Urothelium cell line (cell line): ENCODE measurements at regions not wholly inside any gene's neighbourhood (a gene's known extent, or its start where the extent isn't known, plus 50 kb on each side); places are given as distances from the start of the nearest gene placed in this dataset.
A peak's percentile ranks its signal among the peaks of the same experiment; 100 is the strongest.
"Not testable (repeated sequence)": the region's sequence is repeated elsewhere in the genome, so short reads cannot be mapped to it uniquely, and the experiment has no call there.

Experiments
- DNase-seq: peaks from one replicate; pipeline ENCODE4 v3.0.0; 2011; ENCODE audit warnings: low spot score, mixed read lengths
- FAIRE-seq: peaks from 2 replicates; lab custom pipeline; 2011; peaks lifted over from hg19 to GRCh38; lab: Jason Lieb, UNC

GRCh38 chr2:145569108-145569507 is 1049.2 kb upstream of the ZEB2 start:
- no peak for FAIRE-seq
- no peak for DNase-seq

DNA sequence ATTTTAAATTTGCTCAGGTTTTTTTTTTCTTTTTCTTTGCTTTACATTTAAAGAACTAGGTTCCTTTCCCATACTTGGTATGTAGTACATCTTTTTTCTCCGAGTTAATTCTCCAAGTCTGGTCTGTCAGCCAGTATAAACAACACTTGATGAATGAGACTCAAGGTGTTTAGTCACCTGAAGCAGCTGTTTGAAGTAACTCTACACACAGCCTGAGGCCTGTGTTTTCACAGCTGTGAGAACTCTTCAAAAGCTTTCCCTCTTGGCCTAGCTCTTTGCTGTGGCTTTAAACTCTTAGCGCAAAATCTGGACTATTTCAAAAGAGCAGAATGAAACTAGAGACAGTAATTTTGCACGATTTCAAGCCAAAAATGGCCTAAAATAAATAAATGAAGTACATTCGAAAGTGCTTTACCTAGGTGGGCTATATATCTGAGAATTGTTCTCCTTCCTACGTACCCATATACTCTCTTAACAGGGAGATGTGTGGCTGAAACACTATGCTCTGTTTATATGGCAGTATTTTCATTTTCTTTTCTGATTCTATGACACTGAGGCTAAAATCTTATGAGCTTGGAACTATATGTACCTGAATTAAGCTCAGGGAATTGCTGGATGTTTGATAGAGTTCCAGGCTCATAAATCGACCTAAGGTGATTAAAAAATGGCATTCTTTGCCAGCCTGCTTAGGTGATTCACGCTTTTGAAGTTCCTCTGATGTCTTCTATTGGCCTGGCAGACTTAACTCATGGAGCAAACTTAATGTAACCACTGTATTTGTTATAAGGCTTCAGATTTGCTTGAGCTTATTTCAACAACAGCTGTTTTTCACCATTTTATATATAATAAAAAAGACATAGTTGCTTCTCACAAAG is 1044.1 kb upstream of the ZEB2 start:
- FAIRE-seq (no peak), DNase-seq (peak; percentile 8)

- FAIRE-seq (no peak), DNase-seq (no peak)
Observed at GRCh38 chr2:145561152-145561551, 1041.2 kb upstream of the ZEB2 start.

DNA sequence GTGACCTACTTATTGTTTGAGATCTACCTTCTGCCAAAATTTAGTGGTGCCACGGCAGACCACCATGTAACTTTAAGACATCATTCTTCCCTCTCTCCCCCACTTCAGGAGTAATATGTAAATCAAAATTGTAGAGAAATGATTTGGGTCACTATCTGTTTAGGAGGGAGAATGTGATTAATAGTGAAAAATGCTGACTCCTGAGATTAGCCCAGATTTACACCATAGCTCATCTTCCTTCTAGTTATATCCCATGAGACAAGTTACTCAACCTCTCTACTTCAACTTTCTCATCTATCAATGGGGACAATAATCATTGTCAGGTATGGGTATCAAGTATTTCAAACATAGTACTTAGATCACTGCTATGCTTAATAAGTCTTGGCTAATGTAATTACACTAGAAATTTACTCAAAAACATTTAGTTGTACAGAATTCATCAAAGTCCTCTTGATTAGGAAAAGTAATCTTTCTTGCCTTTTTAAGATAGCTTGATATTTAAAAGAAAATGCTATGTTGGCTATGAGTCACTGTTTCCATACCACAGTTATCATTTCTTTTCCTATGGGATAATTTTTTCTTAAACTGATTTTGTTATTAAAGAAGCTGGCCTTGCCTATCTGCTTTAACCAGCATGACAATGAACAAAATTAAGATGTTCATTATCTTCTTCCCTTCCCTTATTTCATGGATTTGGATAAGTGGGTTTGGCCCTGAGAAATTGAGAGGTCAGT is 1038.9 kb upstream of the ZEB2 start:
- FAIRE-seq (no peak), DNase-seq (no peak)

GRCh38 chr2:145555360-145555759 is 1035.4 kb upstream of the ZEB2 start:
- no peak for DNase-seq
- no peak for FAIRE-seq

- FAIRE-seq (no peak), DNase-seq (no peak)
Observed at GRCh38 chr2:145551686-145552085, 1031.8 kb upstream of the ZEB2 start.

- no peak for FAIRE-seq
- no peak for DNase-seq
Observed at GRCh38 chr2:145548479-145548878, 1028.6 kb upstream of the ZEB2 start.

- no peak for FAIRE-seq
Observed at GRCh38 chr2:145547620-145548019, 1027.7 kb upstream of the ZEB2 start.

GRCh38 chr2:145546091-145546490 is 1026.2 kb upstream of the ZEB2 start:
- DNase-seq = no peak
- FAIRE-seq = no peak

More at GRCh38 chr2:145547620-145548019, 1027.7 kb upstream of the ZEB2 start:
- DNase-seq = no peak

- FAIRE-seq (no peak), DNase-seq (no peak)
Observed at GRCh38 chr2:145543856-145544255, 1023.9 kb upstream of the ZEB2 start.

DNA sequence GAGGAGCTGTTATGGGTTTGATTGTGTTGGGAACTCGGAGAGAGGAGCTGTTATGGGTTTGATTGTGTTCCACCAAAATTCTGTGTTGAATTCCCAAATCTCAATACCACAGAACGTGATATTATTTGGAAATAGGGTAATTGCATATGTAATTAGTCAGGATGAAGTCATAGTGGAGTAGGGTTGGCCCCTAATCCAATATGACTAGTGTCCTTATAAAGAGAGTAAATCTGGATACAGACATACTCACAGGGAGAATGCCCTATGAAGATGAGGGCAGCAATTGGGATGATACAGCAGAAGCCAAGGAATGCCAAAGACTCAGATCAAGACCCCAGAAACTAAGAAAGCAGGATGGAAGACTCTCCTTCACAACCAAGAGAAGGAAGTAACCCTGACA is 1023.2 kb upstream of the ZEB2 start:
- FAIRE-seq (no peak), DNase-seq (no peak)

DNA sequence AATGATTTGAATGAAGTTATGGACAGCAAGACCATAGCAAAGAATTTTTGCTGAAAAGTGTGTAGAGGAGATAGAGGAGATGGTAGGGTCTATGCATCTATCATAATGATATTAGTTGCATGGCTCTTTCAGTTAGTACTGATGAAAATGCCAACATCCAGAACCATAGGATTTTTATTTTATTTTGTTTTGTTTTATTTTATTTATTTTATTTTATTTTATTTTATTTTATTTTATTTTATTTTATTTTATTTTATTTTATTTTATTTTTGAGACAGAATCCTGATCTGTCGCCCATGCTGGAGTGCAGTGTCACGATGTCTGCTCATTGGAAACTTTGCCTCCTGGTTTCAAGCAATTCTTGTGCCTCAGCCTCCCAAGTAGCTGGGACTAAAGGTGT is 1021.1 kb upstream of the ZEB2 start:
- FAIRE-seq = no peak
- no peak for DNase-seq

DNA sequence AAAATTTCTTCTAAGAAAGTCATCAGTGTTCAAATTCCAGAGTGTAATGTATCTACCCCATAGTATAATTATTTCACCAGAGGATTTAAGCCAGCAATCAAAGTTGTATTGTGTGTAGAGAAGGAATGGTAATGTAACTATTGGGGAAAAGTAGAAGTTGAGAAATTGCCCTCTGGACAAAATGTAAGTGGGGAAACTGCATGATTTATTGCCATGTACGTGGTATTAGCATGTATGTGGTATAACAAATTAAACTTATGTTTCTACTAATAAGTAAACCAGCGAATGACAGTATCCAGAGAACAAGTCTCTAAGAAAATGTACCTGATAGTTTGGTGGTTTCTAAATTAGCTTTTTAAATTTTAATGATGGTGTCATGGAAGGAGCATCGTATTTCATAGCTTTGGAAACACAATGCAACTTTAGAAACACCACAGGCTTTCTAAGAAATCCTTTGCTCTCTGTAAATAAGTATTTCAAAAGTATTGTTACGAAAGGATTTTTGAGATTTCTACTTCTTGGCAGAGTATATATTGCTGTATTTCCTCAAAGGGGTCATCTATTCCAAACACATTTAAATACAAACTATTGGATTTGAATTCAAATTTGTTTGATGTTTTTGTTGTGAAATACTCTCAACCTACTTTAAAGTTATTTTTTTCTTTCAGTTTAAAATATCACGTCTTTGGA is 1018.9 kb upstream of the ZEB2 start:
- FAIRE-seq = no peak

GRCh38 chr2:145530653-145531052 is 1010.7 kb upstream of the ZEB2 start:
- no peak for FAIRE-seq
- DNase-seq = no peak

More for the DNA sequence above, 1018.9 kb upstream of the ZEB2 start:
- no peak for DNase-seq

DNA sequence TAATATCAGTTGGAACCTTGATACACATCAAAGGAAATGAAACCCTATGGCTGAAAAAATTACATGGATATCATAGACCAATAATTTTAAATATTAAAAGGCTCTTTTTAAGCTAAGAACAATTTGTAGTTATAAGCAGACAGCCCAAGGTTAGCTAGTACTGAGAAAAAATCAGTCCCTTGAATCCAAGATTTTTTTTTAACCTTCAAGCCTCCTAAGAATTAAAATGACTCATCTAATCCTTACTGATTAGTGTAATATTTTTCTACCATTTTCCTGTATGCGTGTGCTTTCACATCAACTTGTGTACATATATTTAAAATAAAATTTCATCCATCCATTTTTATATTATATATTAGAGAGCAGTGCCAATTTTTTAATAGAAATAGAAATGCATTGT is 1004.9 kb upstream of the ZEB2 start:
- DNase-seq = no peak
- no peak for FAIRE-seq

GRCh38 chr2:145524303-145524702 is 1004.4 kb upstream of the ZEB2 start:
- no peak for FAIRE-seq

GRCh38 chr2:145519254-145519653 is 999.3 kb upstream of the ZEB2 start:
- not testable (repeated sequence) for FAIRE-seq, DNase-seq

More at GRCh38 chr2:145524303-145524702, 1004.4 kb upstream of the ZEB2 start:
- no peak for DNase-seq

DNA sequence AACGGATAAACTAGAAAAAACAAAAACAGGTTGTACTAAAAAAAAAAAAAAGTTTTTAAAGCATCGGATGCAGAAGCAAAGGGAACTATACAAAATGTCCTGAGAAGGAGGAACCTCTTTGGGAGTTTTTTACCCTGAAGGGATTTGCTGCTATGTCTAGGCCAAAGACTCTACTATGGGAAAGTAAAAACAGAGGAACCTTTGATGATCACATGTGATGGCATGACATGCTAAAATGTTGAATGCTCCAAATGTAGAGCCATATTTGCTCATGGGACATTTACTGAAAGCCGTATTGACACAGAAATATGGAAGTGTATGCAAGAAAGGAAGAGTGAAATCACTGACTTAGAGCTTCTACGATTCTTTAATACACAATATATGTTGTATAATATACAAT is 992.0 kb upstream of the ZEB2 start:
- no peak for FAIRE-seq
- DNase-seq = no peak

- FAIRE-seq (no peak), DNase-seq (no peak)
Observed at GRCh38 chr2:145503511-145503910, 983.6 kb upstream of the ZEB2 start.

- DNase-seq (no peak), FAIRE-seq (no peak)
Observed at GRCh38 chr2:145501920-145502319, 982.0 kb upstream of the ZEB2 start.

GRCh38 chr2:145495590-145495989 is 975.7 kb upstream of the ZEB2 start:
- DNase-seq (no peak), FAIRE-seq (no peak)
